Testis (tissue), 2 donors: ENCODE measurements at regions not wholly inside any gene's neighbourhood (a gene's known extent, or its start where the extent isn't known, plus 50 kb on each side); places are given as distances from the start of the nearest gene placed in this dataset.

Source experiments
- CTCF ChIP-seq, 3 experiments: fragments of 450-650 bp in 2 of 3; fragments of 200-600 bp in 1 of 3; sonication (generic) in 1 of 3; IDR thresholded peaks; one replicate each; pipeline ENCODE4 v1.5.1; 2016 to 2019; ENCODE audit warnings: antibody characterized with exemption in 3 of 3, mild to moderate bottlenecking in 2 of 3, moderate library complexity in 1 of 3
- POLR2A ChIP-seq: fragments of 450-650 bp; IDR thresholded peaks from one replicate; pipeline ENCODE4 v1.6.1; 2017; ENCODE audit warnings: antibody characterized with exemption, mild to moderate bottlenecking, moderate library complexity

- TF ChIP-seq CTCF (IDR thresholded peaks at IDR 0.05) (no peak), POLR2A (no peak)
Measured at GRCh38 chr5:35336230-35336629, 105.9 kb upstream of the PRLR start.
